ENCODE measurements at regions not wholly inside any gene's neighbourhood (a gene's known extent, or its start where the extent isn't known, plus 50 kb on each side); places are given as distances from the start of the nearest gene placed in this dataset.

DNA sequence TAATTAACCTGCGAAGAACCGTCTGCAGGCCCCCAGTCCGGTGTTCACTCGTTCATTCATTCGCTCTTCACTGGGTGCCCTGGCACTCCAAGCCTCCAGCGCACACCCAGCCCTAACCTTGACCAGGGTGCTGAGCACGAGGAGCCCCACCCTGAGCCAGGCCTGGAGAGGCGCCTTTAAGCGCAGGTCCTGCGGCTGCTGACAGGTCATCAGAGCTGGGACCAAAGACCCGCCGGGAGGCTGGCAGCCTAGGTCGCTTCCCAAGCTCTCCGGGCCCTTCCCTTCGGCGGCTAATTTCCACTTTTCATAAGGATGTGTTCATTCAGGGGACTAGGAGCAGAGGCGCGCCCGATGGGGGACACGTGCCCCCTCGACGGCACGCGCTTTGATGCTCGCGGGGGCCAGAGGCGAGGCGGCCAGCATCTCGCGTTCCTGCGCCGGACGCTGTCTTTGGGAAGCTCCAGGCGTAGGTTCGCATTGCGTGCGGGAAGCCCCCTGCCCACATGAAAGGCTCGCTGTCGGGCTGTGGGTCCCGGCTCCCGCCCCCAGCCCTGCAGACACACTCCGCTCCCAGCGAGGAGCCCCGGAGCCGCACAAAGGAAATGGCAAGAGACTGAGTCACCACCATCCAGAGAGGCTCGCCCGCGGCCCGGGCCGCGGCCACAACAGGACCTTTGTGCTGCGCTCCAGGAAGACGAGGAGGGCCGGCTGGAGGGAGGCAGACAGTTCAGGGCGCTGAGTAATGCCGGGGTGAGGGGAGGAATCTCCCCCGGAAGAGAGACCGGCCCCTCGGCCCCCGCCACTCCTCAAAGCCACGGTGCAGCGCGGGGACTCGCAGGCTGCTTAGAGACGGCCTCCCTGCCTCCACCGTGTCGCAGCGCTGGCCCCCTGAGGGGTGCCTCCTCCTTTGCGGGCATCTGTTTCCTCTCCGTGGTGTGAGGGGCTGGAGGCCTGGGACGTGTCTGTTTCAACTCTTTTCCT lies 266.4 kb upstream of the HES1 start:
- TF ChIP-seq POLR2AphosphoS5 (IDR thresholded peaks at IDR 0.05): no peak
- TF ChIP-seq CTCF (IDR thresholded peaks at IDR 0.05): no peak

Data from prostate gland (tissue), 2 donors.